ENCODE measurements at regions not wholly inside any gene's neighbourhood (a gene's known extent, or its start where the extent isn't known, plus 50 kb on each side); places are given as distances from the start of the nearest gene placed in this dataset.

DNA sequence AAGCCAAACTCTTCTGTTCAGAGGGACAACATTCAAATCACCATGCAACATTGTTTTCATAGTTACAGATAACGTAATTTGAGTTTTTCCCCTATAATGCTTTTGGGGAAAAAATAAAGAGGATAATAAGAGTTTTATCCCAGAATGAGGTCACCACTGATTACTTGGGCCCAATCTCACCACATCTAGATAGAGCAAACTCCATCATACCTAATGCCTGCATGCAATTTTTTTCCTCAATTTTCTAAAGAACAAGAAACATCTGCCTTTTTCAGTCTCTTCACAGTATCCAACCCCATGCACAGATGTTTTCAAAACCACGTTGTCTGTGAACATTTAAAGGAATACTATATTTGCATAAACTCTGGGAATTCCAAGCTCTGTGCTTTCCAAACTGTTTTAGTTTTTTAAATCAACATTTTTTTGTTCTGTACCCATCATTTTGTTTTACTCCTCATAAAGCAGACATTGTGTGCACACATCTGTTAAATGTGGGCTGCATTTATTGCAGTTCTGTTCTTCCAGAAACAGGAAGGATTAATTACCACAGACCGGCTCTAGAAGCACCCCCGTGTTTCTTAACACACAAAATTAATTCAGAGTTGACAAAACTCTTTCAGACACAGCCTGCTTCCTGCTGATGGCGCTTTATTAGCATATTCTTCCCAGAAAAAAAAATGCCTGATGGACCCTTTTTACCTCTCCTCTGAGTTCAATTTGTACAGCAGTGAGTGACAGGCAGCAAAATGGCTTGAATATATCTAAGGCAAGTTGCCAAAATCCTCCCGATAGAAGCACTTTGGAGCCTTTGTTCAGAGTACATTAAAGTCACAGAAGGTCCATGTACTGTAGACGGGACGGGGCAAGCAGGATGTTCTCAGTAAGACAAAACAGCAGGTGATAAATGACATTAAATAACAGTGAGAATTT, 1171.9 kb downstream of the EFNB2 start:
- peak in 1 of 4 donors; percentile 18 for DNase-seq (ENCODE audit: low read depth in 4 of 4, low spot score in 3 of 4)

DNA sequence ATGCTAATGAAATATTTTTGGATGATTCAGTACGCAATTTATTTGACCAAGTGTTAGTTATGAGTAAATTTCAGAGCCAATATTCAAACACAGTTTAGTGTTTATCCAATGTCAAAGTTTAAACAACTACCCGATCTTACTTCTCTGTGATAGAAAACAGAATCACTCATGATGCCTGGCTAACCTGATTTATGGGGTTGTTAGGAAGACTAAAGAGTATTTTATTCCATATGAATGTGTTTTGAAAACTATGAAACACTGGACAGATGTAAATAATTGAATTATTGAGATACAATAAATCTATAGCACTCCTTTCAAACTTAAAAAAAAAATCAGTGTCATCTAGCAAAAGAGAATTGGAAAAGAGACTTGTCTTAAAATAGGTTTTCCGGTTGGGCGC, 1181.8 kb downstream of the EFNB2 start:
- DNase-seq (ENCODE audit: low read depth in 4 of 4, low spot score in 3 of 4) = no peak

DNA sequence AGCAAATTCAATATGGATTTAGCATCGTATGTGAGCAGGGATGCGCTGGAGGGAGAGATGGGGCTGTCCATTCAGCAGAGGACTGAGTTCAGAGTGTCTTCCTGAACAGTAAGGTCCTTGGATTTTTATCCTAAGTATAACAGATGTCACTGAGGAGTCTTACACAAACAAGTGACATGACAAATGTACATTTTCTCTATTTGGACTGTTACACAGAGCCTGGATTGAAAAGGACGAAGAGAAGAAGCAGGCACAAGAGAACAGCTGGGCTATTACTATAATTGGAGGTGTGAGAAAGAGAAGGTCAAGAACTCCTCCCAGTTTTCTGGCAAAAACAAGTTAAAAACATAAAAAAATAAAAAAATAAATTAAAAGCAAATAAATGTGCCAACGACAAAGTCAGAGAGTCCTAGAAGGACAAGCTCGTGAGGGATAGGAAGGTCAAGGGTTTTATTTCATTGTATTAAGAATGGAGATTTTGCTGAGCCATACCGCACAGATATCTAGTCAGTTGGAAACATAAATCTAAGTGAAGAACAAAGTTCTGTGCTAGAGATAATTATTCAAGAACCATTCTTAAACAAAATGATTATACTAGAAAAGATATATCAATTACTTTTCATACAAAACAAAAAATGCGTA, 1186.3 kb downstream of the EFNB2 start:
- DNase-seq (ENCODE audit: low read depth in 4 of 4, low spot score in 3 of 4) = no peak

DNA sequence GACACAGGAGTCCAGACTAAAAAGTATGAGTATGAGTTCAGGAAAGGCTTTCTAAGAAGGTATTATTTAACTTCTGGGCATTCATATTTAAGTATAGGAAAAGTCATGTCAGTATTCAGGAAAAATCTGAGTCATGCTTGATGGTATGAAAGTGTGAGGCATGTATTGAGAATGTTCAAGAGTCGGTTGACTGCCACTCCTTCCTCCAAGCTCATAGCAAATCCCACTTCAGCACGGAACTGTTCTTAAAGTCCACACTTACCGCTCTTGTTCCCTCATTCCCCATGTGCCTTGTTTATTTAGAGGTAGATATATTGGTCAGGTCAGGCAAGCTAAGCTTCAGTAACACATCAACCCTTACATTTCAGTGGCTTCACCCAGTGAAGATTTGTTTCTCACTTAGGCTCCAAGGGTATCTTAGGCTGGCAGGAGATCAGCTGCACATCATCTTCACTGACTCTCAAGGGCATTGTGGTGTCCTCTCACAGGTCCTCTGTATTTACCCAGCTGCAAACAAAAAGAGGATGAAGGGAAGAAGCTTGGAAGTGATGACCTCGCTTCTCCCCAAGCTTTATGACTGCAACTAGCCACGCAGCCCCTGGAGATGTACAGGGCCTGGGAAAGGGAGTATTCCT, 1189.2 kb downstream of the EFNB2 start:
- no peak for DNase-seq (ENCODE audit: low read depth in 4 of 4, low spot score in 3 of 4)

DNA sequence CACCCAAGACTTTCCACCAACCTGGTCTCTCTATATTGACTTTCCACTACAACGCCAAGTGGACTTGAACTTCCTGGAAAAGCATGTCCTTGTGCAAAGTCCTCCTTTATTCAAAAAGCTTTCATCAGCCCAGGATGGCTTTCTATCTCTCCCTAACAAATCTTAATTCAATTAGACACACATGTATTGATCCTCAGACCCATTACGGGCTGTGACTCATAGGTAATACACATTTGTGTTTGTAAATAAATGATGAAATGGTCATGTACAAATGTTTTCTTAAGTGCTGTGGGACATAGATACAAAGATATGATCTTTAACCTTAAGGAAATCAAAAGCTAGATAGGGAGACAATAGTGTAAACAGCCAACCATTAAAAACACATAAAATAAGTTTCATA, 1189.7 kb downstream of the EFNB2 start:
- no peak for DNase-seq (ENCODE audit: low read depth in 4 of 4, low spot score in 3 of 4)

DNA sequence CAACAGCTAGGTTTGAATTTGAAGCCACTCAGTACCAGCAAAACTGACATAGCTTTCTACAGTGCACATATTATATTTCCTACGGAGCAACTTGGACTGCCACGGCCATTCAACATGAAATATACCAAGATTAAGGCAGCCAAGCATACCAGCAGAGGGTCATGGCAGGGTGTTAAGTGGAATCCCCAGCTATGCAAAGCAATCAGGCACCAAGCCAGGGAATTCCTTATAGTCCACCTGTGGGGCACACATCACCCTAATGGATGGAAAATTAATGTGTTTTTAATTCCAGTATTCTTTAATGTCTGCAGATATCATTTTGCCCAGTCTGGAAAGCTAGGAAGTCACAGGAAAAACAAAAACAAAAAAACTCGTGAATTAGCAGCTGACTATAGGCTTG, 1190.3 kb downstream of the EFNB2 start:
- DNase-seq (ENCODE audit: low read depth in 4 of 4, low spot score in 3 of 4) = peak in 2 of 4 donors; percentile 33 to 43

DNA sequence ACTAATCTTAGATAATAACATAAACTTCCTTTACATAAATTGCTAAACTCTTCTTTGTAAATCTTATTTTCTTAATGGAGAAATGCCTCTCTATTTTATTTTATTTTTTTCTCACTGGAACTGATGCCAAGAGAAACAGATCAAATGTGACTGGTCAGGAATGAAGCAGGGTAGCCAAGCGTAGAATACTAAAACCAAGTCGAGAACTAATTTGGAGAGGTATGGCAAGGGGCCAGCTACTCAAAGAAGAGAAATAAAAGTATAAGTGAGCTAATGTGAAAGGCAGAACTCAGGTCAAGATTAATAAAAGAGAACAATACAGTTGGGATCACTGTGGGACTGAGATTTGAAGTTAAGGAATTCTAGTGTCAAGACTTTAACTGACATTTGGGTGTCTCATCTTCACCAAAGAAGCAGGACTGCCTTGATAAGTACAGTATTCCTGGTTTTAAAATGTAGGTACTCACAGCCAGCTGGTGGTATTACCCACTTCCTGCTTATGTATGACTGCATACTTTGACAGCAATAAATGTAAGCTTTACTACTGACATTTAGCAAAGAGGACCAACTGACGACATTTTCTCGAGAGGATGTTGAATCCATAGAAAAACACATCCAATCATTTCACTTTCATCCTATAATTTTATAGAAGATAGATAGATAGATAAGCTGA, 1192.2 kb downstream of the EFNB2 start:
- peak in 3 of 4 donors; percentile 45 to 70 (median 53) for DNase-seq (ENCODE audit: low read depth in 4 of 4, low spot score in 3 of 4)

DNA sequence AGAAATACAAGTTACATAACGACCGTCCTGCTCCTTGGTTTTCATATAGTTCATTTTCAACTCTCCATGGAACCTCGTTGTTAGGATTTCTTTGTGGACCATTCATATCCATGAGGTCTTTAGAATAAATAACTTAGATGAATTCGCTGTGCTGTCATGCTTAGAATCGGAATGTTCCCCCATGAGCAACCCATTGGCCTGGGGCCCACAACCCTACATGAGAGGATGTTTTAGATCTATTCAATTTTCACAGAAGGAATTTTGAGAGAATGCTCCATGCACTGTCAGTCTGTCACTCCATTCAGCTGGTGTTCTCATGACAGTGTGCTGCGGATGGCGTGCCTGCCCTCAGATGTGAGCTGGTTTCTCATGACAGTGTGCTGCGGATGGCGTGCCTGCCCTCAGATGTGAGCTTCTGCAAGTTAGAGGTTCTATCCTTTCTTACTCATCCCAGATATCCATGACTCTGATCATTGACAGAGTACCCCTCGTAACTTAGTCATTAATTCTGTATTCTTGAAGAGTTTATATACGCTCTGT, 1193.1 kb downstream of the EFNB2 start:
- DNase-seq (ENCODE audit: low read depth in 4 of 4, low spot score in 3 of 4) = no peak

DNA sequence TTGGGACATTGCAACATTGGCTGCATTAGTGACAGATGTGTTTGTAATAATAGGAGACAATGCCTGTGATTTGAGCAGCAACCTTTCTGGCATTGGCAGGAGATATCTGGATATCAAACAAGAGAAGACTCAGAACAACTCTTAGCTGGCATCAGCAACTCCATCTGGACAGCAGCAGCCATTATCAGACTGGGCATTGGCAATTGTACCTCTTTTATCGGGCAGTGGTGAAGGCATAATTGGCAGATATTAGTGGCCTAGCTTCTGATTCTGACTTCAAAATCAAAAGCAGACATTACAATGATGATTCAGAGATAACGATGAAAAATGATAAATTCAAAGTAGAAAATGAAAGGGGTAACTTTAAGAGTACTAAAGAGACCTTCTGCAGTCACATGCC, 1193.7 kb downstream of the EFNB2 start:
- no peak for DNase-seq (ENCODE audit: low read depth in 4 of 4, low spot score in 3 of 4)

DNA sequence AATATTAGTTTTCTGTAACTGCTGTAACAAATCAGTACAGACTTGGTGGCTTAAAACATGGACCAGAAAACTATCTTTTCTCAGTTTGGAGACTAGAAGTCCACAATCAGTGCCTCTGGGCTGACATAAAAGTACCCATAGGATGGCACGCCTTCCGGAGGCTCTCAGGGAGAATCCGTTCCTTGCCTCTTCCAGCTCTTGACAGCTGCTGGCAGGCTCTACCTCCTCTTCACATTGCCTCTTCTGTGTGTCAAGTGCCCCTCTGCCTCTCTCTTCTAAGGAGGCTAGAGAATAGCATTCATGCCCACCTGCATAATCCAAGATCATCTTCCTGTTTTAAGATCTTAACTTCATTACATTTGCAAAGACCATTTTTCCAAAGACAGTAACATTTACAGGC, 1194.2 kb downstream of the EFNB2 start:
- no peak for DNase-seq (ENCODE audit: low read depth in 4 of 4, low spot score in 3 of 4)

DNA sequence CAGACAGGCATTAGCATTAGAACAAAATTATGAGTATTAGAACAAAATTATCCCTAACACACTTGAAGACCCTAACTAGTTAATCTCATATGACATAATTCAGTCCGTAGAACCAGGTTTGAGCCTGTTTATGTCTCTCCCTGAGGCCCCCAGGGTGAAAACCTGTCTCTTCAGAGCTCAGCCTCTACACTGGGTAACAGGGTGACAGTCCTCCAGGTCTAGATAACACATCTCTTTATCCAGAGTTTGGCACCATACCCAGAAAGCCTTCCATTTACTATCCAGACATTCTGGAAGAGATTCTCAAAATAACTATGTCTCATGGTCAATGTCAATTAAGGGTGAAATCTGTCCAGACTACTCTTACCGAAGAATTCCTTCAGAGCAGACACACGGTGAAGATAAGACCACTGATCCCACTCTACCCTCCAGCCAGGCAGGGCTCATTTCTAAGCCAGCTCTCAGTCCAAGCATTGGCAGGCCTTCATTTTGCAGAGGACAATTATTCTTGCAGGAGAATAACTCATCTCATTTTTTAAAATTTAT, 1195.3 kb downstream of the EFNB2 start:
- no peak for DNase-seq (ENCODE audit: low read depth in 4 of 4, low spot score in 3 of 4)

DNA sequence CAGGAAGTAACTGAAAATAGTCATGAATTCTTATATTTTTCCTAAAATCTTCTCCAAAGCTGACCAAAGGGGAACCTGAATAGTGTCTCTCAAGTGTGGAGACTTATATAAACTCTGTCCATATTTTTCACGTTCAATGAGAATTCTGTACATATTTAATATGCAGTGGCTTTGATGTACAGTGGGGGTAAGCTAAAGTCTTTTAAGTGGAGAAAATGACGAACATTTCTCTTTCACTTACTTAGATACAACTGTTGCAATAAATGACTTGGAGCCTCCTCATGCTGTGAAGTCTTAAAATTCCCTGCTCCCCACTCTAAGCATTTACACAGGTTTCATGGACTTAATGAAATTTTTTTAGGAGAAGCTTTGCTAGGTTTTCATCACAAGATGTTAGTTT, 1196.7 kb downstream of the EFNB2 start:
- DNase-seq (ENCODE audit: low read depth in 4 of 4, low spot score in 3 of 4) = no peak

DNA sequence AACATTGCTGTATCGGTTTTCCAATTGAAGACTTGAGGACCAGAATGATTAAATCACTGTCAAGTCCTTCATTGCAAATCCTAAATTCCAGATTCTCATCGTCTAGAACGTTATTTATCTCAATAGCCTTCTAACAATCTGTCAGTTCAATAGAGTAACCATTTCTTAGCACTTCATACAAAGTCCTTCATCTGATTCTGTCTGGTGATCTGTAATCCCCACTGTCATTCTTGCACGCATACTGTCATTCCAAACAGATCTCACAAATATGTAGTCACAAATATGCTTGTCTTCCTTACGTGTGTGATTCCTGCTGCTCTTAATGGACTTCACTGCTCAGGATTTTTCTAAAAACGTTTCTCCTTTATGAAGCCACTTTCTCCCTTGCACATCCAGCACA, 1197.5 kb downstream of the EFNB2 start:
- DNase-seq (ENCODE audit: low read depth in 4 of 4, low spot score in 3 of 4) = no peak

DNA sequence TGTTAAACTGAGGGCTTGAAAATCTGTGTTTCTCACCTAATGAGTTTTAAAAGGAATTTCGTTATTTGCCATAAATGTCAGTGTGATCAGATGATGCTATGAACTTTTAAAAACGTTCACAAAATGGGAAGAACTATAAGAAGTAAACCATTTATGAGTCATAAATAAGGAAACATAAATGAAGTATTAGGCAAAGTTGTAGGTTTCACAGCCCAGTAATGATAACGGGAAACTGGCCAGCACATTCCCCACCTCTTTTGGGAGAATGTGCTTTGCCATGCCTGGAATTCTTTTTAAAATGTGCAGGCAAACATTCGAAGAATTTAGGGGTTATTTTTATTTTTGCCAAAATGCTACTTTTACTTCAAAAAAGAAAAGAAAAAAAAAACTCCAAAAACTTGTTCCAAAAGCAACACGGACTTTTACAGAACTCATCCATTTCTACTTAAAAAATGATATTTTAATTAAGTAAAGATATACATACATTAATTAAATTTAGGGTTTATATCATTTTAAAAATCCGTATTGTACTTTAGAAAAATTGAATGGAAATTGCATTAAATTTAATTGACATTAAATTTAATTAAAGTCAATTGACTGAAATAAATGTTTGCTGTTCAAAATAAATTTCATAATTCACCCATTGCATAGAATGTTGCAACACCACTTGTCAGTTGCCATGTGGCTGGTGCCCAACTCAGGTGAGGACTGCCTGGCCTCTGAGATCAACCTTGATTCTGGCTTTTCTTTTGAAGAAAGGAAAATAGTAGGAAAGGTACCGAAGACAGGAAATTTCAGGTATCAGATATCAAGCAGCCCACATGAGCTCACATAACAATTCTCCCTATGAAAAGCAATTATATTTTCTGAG, 1198.5 kb downstream of the EFNB2 start:
- no peak for DNase-seq (ENCODE audit: low read depth in 4 of 4, low spot score in 3 of 4)

DNA sequence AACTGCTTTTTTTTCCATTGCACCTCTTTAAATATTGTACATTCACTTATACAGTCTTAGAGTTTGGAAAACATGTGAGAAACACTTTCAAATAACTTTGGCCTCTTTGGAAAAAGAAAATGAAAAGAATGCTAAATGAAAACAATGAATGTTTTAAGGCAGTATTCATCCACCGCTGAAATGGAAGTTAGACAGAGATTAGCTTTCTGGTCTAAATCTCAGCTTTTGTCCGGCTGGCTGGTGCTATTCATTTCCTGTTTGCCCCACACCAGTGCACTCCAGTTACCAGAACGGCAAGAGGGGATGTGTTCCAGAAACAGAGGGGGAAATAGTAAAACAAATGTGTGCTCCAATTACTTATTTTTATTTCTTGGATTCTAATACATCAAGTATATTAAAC, 1201.3 kb downstream of the EFNB2 start:
- no peak for DNase-seq (ENCODE audit: low read depth in 4 of 4, low spot score in 3 of 4)

DNA sequence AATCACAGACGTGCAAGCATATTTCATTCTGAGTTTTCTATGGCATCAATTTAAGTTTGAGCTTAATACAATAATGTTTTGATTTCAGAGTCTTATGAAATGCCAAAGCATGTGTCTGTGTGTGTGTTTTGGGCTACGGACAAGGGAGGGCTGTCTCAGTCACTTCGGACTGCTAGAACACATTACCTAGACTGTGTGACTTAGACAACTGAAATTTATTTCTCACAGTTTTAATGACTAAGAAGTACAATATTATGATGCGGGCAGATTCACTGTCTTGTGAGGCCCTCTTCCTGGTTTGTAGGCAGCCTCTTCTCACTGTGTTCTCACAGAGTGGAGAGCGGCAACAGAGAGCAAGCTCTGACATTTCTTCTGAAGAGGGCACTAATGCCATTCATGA, 1202.0 kb downstream of the EFNB2 start:
- no peak for DNase-seq (ENCODE audit: low read depth in 4 of 4, low spot score in 3 of 4)

DNA sequence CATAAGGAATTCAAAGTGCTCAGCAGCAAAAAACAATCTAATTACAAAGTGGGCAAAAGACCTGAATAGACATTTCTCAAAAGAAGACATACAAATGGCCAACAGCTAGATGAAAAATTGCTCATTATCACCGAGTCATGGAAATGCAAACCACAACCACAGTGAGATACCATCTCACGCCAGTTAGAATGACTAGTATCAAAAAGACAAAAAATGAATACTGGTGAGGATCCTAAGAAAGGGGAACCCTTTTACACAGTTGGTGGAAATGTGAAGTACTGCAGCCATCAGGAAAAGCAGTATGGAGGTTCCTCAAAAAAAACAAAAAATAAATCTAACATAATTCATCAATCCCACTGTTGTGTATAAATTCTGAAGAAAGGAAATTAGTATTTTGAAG, 1206.1 kb downstream of the EFNB2 start:
- DNase-seq (ENCODE audit: low read depth in 4 of 4, low spot score in 3 of 4) = no peak

DNA sequence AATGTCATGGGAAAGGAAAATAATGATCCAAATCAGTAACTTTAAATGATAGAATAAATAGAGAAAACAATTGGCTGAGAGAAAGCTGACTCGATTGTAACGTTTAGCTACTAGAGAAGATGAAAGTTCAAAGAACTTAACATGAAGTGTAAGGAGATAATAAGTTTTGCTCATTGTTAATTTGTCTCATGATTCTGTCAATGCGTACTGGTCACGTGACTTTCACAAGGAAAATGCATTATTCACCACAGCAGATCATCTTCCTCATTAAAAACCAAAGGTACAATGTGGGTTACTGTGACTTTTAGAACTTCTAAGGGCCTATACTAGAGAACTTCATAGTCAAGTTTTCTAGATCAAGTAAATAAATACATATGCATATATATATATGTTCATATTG, 1207.2 kb downstream of the EFNB2 start:
- DNase-seq (ENCODE audit: low read depth in 4 of 4, low spot score in 3 of 4) = no peak

DNA sequence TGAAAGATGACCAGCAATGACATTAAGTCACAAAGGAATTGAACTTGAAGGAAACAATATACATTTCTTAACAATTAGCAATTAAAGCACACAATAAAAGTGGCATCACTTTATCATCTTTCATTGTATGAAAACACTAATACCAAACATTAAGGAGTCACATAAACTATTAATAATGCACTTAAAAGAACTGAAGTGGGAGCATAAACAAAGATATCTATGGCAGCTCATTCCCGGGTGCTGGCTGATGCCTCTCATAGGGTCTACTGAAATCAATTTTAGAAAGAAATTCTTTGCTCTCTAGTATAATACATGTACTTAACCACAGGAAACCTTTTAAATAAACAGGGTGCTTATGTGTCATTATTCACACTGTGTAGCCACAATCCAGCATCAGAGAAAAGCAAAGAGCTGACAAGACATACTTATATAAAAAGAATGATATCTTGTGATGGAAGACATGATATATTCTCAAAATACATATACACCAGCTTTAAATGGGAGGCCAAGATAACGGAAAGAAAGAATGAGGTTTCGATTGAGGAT, 1207.8 kb downstream of the EFNB2 start:
- no peak for DNase-seq (ENCODE audit: low read depth in 4 of 4, low spot score in 3 of 4)
